K562 (cell line): ENCODE measurements at regions not wholly inside any gene's neighbourhood (a gene's known extent, or its start where the extent isn't known, plus 50 kb on each side); places are given as distances from the start of the nearest gene placed in this dataset.
A peak's percentile ranks its signal among the peaks of the same experiment; 100 is the strongest.

Experiments used
- CCNT2 ChIP-seq: IDR thresholded peaks from 2 replicates; pipeline ENCODE4 v1.6.1; 2011; ENCODE audit warnings: borderline replicate concordance, low read depth, mild to moderate bottlenecking, moderate library complexity, mixed read lengths, low read length; ENCODE audit not compliant: insufficient read length; ENCODE audit errors: extremely low read depth
- GABPA ChIP-seq: fragments of 200-800 bp; sonication (Bioruptor generic); conservative IDR thresholded peaks from 2 replicates; pipeline ENCODE4 v1.6.1; 2016; ENCODE audit warnings: low read depth, missing genetic modification characterization, missing compliant biosample characterization
- HDAC2 ChIP-seq: fragments of 450-650 bp; IDR thresholded peaks from 2 replicates; pipeline ENCODE4 v1.6.1; 2016; ENCODE audit warnings: mild to moderate bottlenecking
- JUN ChIP-seq, 2 experiments: sonication (generic) in 1 of 2; formaldehyde crosslinking in 1 of 2; IDR thresholded peaks; 2 replicates each; pipeline versions ENCODE4 v1.6.1 to v1.8.0; 2012 to 2022; ENCODE audit warnings: borderline replicate concordance in 2 of 2, mild to moderate bottlenecking in 2 of 2, improper control_type of control experiment in 1 of 2, low read depth in 1 of 2, low read length in 1 of 2, missing genetic modification reagents in 1 of 2
- MEF2D ChIP-seq: conservative IDR thresholded peaks from 2 replicates; pipeline ENCODE4 v1.6.1; 2016; ENCODE audit warnings: low read depth, missing genetic modification characterization, missing compliant biosample characterization
- RCOR1 ChIP-seq, 2 experiments: IDR thresholded peaks; 2 replicates each; pipeline ENCODE4 v1.6.1; 2012; ENCODE audit warnings: low read depth in 2 of 2, low read length in 2 of 2, borderline replicate concordance in 1 of 2, improper control_type of control experiment in 1 of 2
- TEAD4 ChIP-seq, 2 experiments: sonication (generic) in 1 of 2; formaldehyde crosslinking in 1 of 2; IDR thresholded peaks; 2 replicates each; pipeline versions ENCODE4 v1.6.1 to v1.8.0; 2012 to 2022; ENCODE audit warnings: borderline replicate concordance in 1 of 2, inconsistent platforms in 1 of 2, low read length in 1 of 2, mild to moderate bottlenecking in 1 of 2, missing genetic modification reagents in 1 of 2
- TF ChIP-seq, protein P1 (sequence below): fragments of 450-650 bp; IDR thresholded peaks from 2 replicates; pipeline ENCODE4 v1.6.1; 2016; ENCODE audit warnings: mild to moderate bottlenecking, moderate library complexity
- TF ChIP-seq, protein P2 (sequence below): fragments of 450-650 bp; IDR thresholded peaks from 2 replicates; pipeline ENCODE4 v1.6.1; 2016; ENCODE audit warnings: mild to moderate bottlenecking

DNA sequence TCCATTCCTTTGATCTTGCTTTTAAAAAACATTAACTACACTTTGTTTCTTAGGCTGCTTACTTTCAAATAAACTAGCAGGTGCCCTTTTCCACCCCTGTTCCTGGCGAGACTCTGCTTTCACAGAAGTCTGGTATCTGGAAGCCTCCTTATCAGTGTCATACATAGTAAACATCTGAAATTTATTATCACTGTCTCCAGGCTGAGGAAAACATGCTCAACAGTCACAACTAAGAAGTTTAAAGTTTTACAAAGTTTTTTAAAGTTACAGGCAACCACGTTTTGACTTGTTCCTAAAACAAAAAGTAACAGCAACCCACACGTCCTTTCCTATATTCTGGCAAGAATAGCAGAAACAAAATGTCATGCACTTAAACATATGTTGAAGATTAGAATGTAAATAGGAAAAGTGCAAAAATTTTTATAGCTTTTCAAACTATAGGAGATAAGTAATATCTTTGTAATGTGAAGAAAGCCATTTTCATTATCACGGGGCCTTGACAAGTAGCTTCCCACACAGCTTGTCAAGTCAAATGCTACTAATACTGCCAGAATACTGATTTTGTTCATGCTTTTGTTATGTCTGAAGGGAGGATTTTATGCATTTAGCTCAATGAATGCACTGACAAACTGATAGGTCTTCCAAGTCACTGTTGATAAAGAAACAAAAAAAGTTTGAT is 275.2 kb upstream of the KCNMB2 start (continued):
- TF ChIP-seq, protein P1, sequence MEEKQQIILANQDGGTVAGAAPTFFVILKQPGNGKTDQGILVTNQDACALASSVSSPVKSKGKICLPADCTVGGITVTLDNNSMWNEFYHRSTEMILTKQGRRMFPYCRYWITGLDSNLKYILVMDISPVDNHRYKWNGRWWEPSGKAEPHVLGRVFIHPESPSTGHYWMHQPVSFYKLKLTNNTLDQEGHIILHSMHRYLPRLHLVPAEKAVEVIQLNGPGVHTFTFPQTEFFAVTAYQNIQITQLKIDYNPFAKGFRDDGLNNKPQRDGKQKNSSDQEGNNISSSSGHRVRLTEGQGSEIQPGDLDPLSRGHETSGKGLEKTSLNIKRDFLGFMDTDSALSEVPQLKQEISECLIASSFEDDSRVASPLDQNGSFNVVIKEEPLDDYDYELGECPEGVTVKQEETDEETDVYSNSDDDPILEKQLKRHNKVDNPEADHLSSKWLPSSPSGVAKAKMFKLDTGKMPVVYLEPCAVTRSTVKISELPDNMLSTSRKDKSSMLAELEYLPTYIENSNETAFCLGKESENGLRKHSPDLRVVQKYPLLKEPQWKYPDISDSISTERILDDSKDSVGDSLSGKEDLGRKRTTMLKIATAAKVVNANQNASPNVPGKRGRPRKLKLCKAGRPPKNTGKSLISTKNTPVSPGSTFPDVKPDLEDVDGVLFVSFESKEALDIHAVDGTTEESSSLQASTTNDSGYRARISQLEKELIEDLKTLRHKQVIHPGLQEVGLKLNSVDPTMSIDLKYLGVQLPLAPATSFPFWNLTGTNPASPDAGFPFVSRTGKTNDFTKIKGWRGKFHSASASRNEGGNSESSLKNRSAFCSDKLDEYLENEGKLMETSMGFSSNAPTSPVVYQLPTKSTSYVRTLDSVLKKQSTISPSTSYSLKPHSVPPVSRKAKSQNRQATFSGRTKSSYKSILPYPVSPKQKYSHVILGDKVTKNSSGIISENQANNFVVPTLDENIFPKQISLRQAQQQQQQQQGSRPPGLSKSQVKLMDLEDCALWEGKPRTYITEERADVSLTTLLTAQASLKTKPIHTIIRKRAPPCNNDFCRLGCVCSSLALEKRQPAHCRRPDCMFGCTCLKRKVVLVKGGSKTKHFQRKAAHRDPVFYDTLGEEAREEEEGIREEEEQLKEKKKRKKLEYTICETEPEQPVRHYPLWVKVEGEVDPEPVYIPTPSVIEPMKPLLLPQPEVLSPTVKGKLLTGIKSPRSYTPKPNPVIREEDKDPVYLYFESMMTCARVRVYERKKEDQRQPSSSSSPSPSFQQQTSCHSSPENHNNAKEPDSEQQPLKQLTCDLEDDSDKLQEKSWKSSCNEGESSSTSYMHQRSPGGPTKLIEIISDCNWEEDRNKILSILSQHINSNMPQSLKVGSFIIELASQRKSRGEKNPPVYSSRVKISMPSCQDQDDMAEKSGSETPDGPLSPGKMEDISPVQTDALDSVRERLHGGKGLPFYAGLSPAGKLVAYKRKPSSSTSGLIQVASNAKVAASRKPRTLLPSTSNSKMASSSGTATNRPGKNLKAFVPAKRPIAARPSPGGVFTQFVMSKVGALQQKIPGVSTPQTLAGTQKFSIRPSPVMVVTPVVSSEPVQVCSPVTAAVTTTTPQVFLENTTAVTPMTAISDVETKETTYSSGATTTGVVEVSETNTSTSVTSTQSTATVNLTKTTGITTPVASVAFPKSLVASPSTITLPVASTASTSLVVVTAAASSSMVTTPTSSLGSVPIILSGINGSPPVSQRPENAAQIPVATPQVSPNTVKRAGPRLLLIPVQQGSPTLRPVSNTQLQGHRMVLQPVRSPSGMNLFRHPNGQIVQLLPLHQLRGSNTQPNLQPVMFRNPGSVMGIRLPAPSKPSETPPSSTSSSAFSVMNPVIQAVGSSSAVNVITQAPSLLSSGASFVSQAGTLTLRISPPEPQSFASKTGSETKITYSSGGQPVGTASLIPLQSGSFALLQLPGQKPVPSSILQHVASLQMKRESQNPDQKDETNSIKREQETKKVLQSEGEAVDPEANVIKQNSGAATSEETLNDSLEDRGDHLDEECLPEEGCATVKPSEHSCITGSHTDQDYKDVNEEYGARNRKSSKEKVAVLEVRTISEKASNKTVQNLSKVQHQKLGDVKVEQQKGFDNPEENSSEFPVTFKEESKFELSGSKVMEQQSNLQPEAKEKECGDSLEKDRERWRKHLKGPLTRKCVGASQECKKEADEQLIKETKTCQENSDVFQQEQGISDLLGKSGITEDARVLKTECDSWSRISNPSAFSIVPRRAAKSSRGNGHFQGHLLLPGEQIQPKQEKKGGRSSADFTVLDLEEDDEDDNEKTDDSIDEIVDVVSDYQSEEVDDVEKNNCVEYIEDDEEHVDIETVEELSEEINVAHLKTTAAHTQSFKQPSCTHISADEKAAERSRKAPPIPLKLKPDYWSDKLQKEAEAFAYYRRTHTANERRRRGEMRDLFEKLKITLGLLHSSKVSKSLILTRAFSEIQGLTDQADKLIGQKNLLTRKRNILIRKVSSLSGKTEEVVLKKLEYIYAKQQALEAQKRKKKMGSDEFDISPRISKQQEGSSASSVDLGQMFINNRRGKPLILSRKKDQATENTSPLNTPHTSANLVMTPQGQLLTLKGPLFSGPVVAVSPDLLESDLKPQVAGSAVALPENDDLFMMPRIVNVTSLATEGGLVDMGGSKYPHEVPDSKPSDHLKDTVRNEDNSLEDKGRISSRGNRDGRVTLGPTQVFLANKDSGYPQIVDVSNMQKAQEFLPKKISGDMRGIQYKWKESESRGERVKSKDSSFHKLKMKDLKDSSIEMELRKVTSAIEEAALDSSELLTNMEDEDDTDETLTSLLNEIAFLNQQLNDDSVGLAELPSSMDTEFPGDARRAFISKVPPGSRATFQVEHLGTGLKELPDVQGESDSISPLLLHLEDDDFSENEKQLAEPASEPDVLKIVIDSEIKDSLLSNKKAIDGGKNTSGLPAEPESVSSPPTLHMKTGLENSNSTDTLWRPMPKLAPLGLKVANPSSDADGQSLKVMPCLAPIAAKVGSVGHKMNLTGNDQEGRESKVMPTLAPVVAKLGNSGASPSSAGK = peak; percentile 25; the same call in 1 of the 2 replicates
- TF ChIP-seq, protein P2, sequence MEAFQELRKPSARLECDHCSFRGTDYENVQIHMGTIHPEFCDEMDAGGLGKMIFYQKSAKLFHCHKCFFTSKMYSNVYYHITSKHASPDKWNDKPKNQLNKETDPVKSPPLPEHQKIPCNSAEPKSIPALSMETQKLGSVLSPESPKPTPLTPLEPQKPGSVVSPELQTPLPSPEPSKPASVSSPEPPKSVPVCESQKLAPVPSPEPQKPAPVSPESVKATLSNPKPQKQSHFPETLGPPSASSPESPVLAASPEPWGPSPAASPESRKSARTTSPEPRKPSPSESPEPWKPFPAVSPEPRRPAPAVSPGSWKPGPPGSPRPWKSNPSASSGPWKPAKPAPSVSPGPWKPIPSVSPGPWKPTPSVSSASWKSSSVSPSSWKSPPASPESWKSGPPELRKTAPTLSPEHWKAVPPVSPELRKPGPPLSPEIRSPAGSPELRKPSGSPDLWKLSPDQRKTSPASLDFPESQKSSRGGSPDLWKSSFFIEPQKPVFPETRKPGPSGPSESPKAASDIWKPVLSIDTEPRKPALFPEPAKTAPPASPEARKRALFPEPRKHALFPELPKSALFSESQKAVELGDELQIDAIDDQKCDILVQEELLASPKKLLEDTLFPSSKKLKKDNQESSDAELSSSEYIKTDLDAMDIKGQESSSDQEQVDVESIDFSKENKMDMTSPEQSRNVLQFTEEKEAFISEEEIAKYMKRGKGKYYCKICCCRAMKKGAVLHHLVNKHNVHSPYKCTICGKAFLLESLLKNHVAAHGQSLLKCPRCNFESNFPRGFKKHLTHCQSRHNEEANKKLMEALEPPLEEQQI = peak; percentile 95
- TF ChIP-seq JUN (IDR thresholded peaks at IDR 0.05; ENCODE audit: borderline replicate concordance, low read depth, low read length) (peak; percentile 25; the same call in 1 of the 2 replicates), JUN (CRISPR knock-in tag; IDR thresholded peaks at IDR 0.05; ENCODE audit: borderline replicate concordance) (no peak), GABPA (tag) (peak; percentile 37; the same call in 1 of the 2 replicates), HDAC2 (peak; percentile 53; the same call in 1 of the 2 replicates), MEF2D (tag) (0 out of 2 replicates have a peak, but pooled peaks have one; percentile 30), RCOR1 (IDR thresholded peaks at IDR 0.05; ENCODE audit: borderline replicate concordance in 1 of 2, low read depth in 2 of 2, low read length in 2 of 2) (peak in 1 of 2 experiments; percentile 81; a peak in 2 of 4 replicates), CCNT2 (peak; percentile 86), TEAD4 (IDR thresholded peaks at IDR 0.05; ENCODE audit: low read length) (peak; percentile 95), TEAD4 (CRISPR knock-in tag; IDR thresholded peaks at IDR 0.05; ENCODE audit: borderline replicate concordance) (no peak)
